Frontal cortex (tissue), 3 donors: ENCODE measurements at regions not wholly inside any gene's neighbourhood (a gene's known extent, or its start where the extent isn't known, plus 50 kb on each side); places are given as distances from the start of the nearest gene placed in this dataset.
A peak's percentile ranks its signal among the peaks of the same experiment; 100 is the strongest.

Source experiments
- DNase-seq, 2 donors: peaks; one replicate each; pipeline ENCODE4 v3.0.0; 2012; ENCODE audit warnings: low spot score in 2 of 2
- FAIRE-seq: peaks from 2 replicates; lab custom pipeline; 2012; peaks lifted over from hg19 to GRCh38; lab: Jason Lieb, UNC
- donor health status: control.
- donor health status: control.
- donor health status: control.

DNA sequence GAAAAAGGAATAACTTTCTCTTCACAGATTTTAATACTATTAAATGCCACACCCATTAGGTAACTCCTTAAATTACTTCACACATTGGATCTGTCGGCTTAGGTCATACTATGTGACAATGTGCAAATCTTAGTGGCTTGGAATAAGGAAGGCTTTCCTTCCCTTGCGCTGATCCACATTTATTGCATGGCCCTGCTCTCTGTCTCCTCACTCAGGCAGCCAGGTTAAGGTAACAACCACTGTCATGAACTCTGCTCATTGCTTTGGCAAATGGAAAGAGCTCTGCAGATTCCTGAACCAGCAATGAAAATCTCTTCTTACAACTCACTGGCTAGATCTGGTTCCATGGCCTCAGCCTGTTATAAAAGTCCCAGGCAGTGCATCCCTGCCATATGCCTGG is 121.9 kb upstream of the NFIB start:
- DNase-seq: no peak
- FAIRE-seq: no peak

DNA sequence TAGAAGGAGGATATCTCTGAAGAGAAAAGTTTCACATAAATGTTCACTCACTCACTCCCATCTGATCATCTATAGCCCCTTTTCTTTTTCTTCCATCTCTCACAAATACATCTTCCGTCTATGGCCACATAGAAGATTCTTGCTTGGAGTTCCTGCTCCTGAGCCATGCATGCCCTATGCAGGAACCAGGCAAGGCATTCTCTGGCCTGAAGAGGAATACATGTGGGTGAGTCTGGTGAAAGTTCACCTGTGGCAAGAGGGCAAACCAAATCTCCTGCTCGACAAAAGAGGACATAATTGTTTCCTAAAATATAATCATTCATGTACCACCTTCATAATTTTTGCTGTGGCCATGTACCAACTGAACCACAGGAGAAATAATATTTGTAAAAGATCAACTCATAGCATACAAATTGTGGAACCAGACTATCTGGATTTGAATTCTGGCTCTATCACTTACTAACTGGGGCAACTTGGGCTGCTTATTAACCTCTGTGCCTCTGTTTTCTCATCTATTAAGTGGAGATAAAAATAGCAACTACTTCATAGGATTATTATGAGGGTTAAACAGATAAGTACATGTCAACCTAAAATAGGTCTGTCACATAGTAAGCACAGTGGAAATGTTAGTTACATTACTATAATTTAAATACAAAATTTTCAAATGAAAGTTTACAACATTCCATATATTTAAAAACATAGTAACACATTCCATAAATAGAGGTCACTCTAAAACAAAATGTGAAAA is 121.2 kb upstream of the NFIB start:
- FAIRE-seq: no peak
- DNase-seq: no peak

DNA sequence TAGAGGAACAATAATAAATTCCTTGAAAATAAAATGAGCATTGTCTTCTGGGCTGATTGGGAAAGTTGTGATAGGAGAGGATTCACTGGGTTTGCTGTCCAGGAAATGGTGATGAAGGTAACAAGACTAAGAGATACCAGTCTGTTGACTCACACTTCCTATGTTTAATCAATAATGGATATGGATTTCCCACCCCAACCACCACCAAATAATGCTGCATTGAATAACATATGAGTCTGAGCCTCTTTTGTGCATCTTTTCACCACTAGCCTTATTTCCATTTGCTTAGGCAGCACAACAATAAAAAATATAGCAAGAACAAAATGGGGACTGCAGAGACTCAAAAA is 120.2 kb upstream of the NFIB start:
- FAIRE-seq: no peak
- no peak for DNase-seq

DNA sequence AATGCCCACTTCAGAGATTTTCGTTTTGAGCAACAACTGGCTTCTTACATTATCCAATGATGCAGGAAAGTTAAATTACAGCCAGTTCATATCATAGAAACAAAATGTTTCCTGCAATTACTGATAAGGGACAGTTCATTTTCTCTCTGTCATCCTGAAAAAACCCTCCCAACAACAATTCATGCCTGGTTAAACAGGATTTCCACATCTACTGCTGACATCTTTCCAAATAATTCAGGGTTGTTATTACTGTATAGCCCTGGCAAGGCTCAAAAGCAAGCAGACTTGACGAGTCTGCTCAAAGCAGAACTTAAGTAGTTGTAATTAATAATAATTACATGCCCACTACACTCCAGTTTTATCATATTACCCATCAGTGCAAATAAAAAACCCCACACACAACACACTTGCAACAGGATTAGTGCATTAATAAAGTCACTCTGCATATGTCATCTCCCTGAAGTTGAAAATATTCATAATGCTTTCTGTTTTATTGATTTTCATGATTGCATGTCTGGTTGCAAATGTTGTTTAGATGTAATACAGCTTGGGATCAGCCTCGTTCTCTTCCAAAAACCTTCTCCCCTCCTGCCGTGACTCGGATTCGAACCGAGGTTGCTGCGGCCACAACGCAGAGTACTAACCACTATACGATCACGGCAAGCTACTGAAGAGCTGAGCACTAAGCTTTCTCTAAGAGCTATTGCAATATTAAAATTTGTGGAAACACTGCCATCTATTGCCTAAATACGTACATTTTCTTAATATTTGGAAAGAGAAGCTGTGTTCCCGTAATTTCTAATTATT is 119.6 kb upstream of the NFIB start:
- FAIRE-seq: peak; percentile 55
- peak; percentile 6 to 27 for DNase-seq

DNA sequence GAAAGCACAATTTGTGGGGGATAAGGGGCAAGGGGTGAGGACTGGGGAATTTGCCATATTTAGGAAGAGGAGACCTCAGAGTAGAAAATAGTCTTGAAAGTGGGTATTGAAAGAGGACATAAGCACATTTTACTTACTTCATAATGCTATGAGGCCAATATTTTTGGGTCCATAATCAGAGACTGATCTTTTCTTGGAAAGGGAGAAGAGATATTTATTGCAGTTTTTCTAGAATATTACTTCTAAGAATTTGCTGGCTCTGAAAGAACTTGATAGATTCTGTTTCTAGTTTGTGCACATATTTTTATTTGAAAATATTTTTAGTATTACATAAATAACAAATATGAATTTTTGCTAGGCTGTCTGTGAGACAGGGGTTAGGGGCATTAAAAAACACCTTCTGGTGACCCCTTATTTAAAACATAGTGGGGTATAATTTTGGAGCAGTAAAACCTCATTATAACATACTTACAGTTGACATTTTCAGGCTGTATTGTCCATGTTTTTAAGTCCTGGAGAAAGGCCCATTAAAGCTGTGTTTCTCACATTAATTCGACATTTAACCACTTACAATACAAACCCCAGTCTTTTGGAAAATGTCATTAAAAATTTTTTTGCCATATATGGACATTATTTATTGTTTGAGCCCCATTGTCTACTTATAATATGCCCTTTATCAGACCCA is 118.9 kb upstream of the NFIB start:
- no peak for FAIRE-seq
- no peak for DNase-seq

DNA sequence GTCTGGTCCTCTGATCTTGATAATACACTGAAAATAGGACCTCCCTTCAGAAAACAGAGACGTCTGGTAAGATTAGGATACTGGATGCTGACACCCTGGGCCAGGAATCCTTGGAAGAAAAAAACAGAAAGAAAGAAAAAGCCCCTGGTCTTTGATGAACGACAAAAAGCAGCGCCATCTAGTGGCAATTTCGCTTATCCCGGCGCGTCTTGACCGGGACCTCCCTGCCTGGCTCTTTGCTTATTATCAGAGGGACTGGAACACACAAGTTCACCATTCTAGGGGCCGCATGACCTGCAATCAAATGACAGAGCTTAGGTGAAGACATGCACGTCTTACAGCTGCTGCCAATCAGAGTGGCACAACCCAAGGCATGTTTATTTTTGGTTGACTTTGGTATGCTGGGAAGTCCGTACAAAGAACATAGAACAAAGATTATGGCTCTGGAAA is 114.9 kb upstream of the NFIB start:
- DNase-seq: peak in 1 of 2 donors; percentile 34
- FAIRE-seq: no peak

DNA sequence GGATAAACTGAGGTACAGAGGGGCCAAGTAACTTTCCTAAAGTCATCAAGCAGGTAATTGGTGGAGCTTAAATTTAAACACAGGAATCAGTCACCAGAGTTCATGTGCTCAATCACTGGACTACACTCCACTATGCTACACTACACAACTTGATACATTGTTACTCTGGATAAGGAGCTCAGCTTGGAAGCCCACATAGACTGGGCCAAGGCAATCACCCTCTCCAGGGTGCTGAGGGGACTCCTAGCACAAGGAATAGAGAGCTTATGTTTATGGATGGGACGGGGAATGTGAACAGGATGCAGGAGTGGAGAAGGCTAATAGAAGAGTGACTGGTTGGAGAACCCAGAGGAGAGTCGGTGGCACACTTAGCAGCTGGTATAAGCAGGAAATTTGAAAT is 113.5 kb upstream of the NFIB start:
- DNase-seq: no peak

DNA sequence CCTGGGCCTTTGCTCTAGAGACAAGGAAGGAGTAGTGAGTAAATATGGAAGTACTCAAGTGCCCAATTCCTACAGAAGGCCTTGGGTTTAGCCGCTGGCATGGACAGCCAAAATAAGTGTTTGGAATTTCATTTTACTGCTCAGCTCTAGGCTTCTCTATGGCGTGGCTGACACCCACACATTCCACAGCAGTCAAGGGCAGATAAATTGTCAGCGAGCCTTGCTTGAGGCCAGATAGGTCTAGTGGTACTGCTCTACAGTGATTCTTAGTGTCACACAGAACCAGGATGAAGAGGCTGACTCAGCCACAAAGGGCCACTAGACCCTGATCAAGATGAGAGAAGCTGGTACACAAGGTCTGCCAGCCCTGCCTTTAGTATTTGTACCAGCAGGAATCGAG is 111.0 kb upstream of the NFIB start:
- FAIRE-seq: no peak

More for the DNA sequence above, 113.5 kb upstream of the NFIB start:
- no peak for FAIRE-seq

DNA sequence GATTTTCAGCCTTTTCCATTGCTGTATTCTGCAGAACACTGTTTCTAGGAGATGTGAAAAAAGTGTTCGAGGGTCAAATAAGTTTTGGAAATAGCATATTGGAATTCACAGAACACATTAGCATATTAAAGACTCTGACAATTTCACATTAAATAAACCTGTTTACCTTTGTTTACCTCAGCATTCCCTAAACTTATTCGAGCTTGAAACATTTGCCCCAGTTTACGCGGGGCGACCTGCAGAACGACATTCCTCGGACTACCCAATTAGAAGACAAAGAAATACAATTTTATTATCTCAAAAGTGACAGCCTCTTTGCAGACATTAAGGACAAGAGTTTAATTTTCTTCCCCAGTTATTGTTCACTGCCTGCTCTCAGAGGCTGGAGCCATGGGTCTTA is 110.3 kb upstream of the NFIB start:
- FAIRE-seq (no peak), DNase-seq (no peak)

More for the DNA sequence above, 111.0 kb upstream of the NFIB start:
- no peak for DNase-seq

DNA sequence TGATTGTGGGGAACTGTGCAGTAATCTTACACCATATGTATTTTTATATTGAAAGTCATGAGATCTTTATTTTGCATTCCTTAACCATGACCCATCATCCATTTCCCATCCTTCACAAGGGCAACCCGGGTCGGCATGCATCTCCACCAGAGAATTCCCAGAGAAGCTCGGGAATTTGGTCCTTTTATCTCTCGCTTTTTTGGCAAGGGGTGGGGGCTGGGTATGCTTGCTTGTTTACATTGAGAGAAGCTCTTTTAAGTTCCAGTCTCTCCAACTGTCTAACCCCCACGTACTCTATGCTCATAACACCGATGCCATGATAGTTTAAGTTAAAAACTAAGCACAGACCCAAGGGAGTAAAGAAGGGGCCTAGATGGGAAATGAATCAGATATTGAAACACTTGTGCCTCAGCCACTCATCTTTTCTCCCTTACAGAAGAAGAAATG is 109.9 kb upstream of the NFIB start:
- DNase-seq (no peak), FAIRE-seq (no peak)

DNA sequence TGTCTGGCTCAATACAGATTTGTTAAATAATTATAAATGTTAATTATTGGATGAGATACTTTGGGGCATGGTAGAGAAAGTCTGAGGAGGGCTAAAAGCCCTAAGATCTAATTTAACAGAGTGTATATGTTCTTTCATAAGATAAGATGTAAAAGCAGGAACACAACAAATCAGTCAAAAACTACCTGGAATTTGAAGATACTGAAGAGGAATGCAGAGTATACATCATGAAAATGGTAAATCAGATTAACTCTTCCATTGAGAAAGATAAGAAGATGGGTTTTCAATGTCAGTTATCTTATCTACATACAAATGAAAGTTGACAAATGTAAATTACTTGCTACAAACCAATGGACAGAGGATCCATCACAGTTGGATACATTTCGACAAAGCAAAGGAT is 107.3 kb upstream of the NFIB start:
- no peak for FAIRE-seq
- no peak for DNase-seq

DNA sequence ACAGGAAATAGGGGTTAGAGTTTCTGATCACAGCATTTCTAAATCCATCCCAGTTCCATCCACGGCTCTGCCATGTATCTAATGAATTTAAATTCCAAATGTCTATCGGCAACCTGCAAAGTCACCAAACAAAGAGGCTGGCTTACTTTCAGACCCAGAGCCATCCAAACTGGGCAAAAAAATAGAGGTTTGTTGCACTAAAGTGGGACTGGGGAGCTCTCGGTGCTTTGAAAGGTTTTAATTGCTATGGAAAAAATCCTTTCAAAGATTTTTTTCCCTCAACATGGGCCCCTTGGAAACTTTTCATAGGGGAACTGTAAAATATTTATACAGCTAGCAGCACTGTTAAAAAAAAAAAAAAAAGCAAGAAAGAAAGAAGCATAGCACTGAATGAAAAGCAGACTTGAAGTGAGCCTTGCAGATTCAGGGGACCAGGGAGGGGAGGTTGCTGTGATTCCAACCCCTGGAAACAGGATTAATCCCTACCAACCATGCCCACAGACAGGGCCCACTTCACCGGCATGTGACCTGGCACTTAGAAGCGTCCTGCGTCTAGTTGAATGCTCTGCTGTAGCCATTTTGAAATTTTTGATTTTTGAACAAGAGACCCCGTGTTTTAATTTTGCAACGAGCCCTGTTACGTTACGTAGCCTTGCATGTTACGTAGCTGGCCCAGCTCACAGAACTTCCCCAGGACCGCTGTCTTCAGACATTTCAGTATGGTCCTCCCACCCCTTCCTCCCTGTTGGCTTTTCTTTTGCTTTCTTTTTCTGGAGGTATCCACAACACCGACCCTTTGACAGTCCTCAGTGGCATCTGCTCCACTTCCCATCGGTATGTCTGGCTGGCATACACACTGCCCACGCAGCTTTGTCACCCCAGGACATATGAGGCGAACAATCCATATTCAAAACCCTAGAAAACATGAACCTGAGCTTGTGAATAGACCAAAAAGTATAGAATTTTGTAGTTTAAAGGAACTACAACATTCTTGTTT is 105.3 kb upstream of the NFIB start:
- DNase-seq (no peak), FAIRE-seq (no peak)

DNA sequence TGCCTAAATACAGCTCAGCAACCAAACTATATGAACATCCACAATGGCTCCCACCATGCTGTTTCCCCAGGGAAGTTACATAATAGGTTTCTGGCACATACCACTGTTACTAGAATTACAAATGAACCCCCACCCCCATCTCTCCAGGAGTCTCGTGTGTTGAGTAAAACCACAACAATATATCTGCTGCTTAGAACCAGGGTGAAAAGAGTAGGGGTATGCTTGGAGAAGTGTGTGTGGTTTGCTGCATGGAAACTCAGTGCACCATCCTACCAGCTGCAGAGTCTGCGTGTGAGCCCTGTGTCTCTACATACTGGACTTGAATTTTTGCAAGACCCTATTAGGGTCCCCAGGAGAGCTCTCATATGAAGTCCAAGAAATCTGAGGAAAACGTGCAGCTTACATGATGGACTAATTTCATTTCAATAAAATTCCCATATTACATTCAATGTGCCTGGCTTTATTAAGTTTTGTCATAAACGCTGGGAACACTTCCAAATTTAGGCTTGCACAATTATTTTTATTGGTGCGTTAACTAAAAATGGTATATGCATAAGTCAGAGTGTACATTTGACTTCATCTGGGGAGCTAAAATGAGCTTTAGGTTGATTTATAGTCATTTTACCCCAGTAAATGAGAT is 104.5 kb upstream of the NFIB start:
- no peak for DNase-seq
- no peak for FAIRE-seq

DNA sequence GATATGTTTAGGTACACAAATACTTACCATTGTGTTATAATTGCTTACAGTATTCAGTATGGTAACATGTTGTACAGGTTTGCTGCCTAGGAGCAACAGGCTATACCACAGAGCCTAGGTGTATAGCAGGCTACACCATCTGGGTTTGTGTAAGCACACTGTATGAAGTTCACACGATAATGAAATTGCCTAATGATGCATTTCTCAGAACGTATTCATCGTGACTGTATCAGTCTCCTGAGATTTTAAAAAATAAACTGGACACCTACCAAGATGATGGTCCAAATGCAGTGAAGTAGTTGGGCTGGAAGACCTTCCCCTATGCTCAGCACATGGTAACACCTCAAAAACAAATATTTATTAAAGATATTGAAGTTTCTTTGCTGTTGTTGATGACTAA is 103.3 kb upstream of the NFIB start:
- FAIRE-seq (no peak), DNase-seq (no peak)

DNA sequence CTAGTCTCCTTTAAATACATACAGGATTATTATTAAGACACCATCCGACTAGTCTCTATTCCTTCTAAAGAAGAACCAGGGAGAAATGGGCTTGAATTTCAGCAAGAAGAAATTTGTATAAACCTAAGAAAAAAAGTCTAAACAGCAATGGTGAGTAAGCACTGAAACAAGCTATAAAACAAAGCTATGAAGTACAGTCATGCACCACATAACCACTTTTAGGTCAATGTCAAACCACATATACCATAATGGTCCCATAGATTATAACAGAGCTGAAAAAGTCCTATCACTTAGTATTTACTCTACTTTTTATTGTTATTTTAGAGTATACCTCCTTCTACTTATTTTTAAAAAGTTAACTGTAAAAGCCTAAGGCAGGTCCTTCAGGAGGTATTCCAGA is 102.0 kb upstream of the NFIB start:
- FAIRE-seq (no peak), DNase-seq (no peak)

DNA sequence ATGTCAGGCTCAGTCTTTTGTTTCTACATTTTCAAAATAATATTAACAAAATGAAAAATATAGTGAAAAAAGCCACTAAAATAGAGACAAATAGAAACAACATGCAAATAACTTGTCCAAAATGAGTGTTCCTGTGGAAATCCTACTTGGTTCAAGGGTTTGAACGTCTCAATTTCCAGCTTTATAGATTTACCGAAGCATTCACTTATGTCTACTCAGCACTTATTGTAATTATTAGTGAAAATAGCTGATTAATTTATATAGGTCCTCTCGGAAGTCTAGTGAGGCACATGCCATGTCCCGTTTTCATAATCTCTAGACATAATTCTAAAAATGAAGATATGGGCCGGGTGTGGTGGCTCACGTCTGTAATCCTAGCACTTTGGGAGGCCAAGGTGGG is 99.9 kb upstream of the NFIB start:
- DNase-seq: no peak

DNA sequence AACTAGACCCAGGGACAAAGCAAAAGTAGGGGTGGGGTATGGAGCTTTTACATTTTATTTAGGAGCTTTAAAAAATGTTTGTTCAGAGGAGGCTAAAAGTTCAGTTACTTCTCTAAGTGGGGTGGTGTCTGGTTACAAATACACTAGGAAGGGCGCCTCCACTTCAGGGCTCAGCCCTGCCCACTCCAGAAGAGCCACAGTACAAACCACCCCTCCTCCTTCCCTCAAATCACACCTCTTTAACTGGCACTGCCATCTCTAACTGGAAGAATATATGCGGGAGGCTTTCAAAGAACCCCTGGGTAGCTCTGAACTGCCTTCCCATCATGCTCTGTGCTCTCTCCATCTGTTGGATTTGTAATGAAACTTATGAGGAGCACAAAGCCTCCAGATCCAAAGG is 98.8 kb upstream of the NFIB start:
- FAIRE-seq: no peak
- no peak for DNase-seq

More for the DNA sequence above, 99.9 kb upstream of the NFIB start:
- no peak for FAIRE-seq

DNA sequence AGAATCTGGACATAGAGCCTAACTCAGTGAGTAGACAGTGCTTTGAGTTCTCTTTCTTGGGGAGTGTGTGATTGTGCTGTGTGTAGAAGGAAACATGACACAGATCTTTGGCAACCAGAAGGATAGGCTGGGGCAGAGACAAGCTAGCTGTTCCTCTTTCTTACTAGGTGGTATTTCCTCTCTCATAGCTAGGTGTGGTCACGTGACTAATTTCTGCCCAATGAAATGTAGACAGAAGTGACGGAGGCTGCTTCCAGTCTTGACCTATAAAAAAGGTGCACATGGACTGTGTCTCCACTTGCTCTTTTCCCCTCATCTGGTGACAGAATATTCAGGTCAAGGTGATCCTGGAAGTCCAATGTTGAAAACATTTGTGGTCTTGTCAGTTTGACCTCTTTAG is 92.5 kb upstream of the NFIB start:
- DNase-seq (no peak), FAIRE-seq (no peak)

DNA sequence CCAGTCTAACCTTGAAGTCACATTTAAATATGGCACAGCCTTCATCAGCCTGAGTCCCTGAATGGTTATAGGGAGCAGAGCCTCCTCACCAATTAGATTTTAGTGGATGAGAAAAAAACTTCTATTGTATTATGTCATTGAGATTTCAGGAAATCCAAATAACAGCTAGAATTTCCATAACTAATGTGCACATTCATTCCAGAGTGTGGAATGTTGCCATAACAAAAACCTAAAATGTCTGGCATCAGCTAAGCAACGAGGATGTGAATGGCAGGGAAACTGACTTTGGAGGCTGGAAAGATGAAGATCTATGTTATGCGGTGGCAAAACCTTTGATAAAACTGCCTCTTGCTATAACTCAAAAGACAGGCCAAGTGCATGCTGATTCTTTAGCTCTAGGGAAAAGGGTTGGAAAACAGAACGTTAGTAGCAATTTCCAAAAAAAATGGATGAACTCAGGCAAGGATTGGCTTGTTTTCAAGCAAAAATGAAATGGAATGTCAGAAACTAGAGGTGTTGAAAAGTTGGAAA is 91.3 kb upstream of the NFIB start:
- no peak for DNase-seq
- FAIRE-seq: no peak
